GM19043 (cell line): ENCODE measurements at regions not wholly inside any gene's neighbourhood (a gene's known extent, or its start where the extent isn't known, plus 50 kb on each side); places are given as distances from the start of the nearest gene placed in this dataset.

Source experiments
- ATAC-seq: cut with Tn5 transposase; IDR thresholded peaks from one replicate; pipeline ENCODE4 v1.9.1; 2021; ENCODE audit warnings: low read depth; ENCODE audit not compliant: unreplicated experiment

GRCh38 chr3:72698154-72698917 is 149.9 kb downstream of the SHQ1 start:
- no peak for ATAC-seq

- ATAC-seq = no peak
These were observed 150.5 kb downstream of the SHQ1 start for GRCh38 chr3:72697717-72698116.

GRCh38 chr3:72696815-72697214 is 151.4 kb downstream of the SHQ1 start:
- no peak for ATAC-seq

- no peak for ATAC-seq
These were observed 153.8 kb downstream of the SHQ1 start for GRCh38 chr3:72694398-72694797.

- no peak for ATAC-seq
These were observed 155.3 kb downstream of the SHQ1 start for GRCh38 chr3:72692990-72693389.

- ATAC-seq = no peak
These were observed 157.6 kb downstream of the SHQ1 start for GRCh38 chr3:72690629-72691028.

GRCh38 chr3:72682936-72683452 is 165.3 kb downstream of the SHQ1 start:
- no peak for ATAC-seq

- ATAC-seq = no peak
These were observed 166.6 kb downstream of the SHQ1 start for GRCh38 chr3:72681598-72681997.

GRCh38 chr3:72680766-72681165 is 167.5 kb downstream of the SHQ1 start:
- ATAC-seq = no peak

- no peak for ATAC-seq
These were observed 168.6 kb downstream of the SHQ1 start for GRCh38 chr3:72679540-72680198.

- ATAC-seq = no peak
These were observed 169.4 kb downstream of the SHQ1 start for GRCh38 chr3:72678867-72679266.

GRCh38 chr3:72678380-72678779 is 169.9 kb downstream of the SHQ1 start:
- ATAC-seq = no peak

GRCh38 chr3:72675243-72675642 is 173.0 kb downstream of the SHQ1 start:
- ATAC-seq = no peak

- no peak for ATAC-seq
These were observed 175.1 kb downstream of the SHQ1 start for GRCh38 chr3:72673011-72673771.

- ATAC-seq = no peak
These were observed 179.0 kb downstream of the SHQ1 start for GRCh38 chr3:72669224-72669623.

- ATAC-seq = no peak
These were observed 181.8 kb downstream of the SHQ1 start for GRCh38 chr3:72666447-72666755.

- no peak for ATAC-seq
These were observed 182.4 kb downstream of the SHQ1 start for GRCh38 chr3:72665701-72666446.

GRCh38 chr3:72665103-72665502 is 183.1 kb downstream of the SHQ1 start:
- ATAC-seq = no peak

- no peak for ATAC-seq
These were observed 183.9 kb downstream of the SHQ1 start for GRCh38 chr3:72664184-72664975.

GRCh38 chr3:72663429-72663828 is 184.8 kb downstream of the SHQ1 start:
- ATAC-seq = no peak
